GM20431 (cell line): ENCODE measurements at regions not wholly inside any gene's neighbourhood (a gene's known extent, or its start where the extent isn't known, plus 50 kb on each side); places are given as distances from the start of the nearest gene placed in this dataset.

ENCODE experiments used
- in situ Hi-C: fragments of 300-500 bp; cut with MseI, MboI; formaldehyde crosslinking; loops from one replicate; pipeline ENCODE4 v1.15.0; 2020; ENCODE audit warnings: low sequenced_read_pairs; ENCODE audit not compliant: unreplicated experiment

GRCh38 chr2:123051136-123051535, 974.0 kb upstream of the CNTNAP5 start:
- in situ Hi-C loops = no loop called here

DNA sequence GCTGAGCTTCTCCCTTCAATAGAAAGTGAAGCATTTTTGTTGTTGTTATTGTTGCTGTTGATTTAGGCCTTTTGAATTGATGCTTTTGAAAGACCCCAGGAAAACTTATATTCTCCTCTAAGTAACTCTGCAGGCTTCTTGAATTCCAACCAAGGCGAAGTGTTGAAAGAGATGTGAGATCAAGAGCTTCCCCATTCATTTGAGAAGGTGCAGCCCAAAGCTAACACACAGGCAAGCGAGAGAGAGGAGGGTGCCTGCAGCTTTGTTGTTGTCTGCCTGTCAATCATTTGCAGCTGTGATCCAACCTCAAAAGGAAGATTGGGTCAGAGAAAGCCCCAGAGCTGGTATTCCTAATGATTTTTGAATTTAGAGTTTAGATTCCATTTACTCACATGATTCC, 963.6 kb upstream of the CNTNAP5 start:
- in situ Hi-C loops = no loop called here

DNA sequence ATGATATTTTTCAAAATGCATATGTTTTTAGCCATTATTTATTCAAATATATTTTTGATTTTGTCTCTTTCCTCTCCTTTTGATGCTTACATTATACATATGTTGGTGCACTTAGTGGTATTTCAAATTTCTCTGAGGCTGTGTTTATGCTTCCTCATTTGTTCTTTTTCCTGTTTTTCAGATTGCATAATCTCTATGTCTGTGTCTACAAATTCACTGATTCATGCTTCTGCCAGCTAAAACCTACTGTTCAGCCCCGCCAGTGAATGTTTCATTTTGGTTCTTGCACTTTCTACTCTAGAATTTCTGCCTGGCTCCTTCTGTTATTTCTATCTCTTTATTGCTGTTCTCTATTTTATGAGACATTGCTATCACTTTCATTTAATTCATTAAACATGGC, 951.7 kb upstream of the CNTNAP5 start:
- in situ Hi-C loops = no loop called here

GRCh38 chr2:123073956-123074355, 951.1 kb upstream of the CNTNAP5 start:
- in situ Hi-C loops = no loop called here

- in situ Hi-C loops = no loop called here
Observed at GRCh38 chr2:123077101-123077500, 948.0 kb upstream of the CNTNAP5 start.

DNA sequence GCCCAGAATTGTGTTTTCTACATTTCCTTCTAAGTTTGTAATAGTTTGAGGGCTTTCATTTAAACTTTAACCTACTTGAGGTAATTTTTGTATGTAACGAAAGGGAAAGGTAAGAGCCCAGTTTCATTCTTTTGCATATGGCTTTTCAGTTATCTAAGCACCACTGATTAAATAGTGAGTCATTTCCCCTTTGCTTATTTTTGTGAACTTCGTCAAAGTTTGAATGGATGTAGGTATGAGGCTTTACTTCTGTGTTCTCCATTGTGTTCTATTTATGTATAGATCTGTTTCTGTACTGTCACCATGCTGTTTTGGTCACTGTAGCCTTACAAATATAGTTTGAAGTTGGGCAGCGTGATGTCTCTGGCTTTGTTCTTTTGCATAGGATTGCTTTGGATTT, 944.8 kb upstream of the CNTNAP5 start:
- in situ Hi-C loops = no loop called here

GRCh38 chr2:123085484-123085883, 939.6 kb upstream of the CNTNAP5 start:
- in situ Hi-C loops = no loop called here

- in situ Hi-C loops = no loop called here
Observed at GRCh38 chr2:123086613-123087385, 938.3 kb upstream of the CNTNAP5 start.

DNA sequence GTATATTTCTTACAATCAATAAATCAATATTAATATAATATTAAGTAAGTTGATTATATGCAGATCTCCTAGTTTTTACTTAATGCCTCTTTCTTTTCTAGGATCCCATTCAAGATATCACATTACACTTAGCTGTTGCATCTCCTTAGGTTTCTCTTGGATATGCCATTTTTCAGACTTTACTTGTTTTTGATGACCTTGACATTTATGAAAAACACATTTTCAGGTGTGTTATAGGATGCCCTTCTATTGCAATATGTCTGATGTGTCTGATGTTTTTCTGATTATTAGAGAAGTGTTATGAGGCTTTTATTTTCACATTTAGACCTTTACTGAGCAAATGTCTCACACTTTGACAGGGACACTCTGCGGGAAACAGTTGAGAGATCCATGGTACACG, 933.6 kb upstream of the CNTNAP5 start:
- in situ Hi-C loops = no loop called here

DNA sequence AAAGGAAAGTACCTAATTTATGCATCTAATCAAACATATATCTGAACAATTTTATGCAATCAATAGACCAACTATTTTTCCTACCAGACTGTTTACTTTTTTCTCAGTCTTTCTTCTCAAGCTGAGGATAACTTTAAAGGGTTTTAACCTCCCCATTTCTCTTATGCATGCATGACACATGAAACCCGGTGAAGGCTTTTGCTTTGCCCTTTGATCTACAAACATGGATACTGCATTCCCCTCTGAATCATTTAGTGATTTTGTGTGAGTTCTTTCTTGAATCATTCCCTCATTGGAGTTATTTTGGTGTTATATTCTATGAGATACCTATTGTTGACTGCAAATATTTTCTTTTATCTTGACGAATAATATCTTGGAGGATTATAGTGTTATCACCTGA, 931.9 kb upstream of the CNTNAP5 start:
- in situ Hi-C loops = no loop called here

DNA sequence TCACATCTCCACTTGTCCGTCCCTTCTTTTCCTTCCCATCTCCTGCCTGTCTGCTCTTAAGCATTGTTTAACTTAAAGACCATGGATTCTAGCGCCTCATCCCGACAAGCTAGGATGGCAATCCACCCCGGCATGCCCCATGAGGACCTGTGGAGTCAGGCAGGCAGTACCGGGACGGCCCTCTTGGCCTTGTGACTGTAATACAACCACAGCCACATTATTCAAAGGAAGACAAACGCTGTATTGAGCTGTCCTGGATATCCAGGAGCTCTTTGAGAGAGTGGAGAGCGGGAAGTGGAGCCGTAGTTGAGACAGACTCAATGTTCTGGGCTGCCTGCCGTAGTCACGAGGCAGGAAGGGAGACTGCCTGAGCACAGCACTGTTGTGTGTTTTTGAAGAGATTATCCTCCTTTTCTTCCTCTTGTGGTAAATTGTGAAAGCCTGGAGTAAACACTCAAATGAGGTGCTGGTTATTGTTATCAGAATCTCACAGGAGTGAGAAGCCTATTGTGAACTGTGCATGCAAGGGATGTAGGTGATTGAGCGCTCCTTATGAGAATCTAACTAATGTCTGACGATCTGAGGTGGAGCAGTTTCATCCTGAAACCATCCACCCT, 929.8 kb upstream of the CNTNAP5 start:
- in situ Hi-C loops = no loop called here

- in situ Hi-C loops = no loop called here
Observed at GRCh38 chr2:123098619-123099018, 926.5 kb upstream of the CNTNAP5 start.

GRCh38 chr2:123101434-123101833, 923.7 kb upstream of the CNTNAP5 start:
- in situ Hi-C loops = no loop called here

DNA sequence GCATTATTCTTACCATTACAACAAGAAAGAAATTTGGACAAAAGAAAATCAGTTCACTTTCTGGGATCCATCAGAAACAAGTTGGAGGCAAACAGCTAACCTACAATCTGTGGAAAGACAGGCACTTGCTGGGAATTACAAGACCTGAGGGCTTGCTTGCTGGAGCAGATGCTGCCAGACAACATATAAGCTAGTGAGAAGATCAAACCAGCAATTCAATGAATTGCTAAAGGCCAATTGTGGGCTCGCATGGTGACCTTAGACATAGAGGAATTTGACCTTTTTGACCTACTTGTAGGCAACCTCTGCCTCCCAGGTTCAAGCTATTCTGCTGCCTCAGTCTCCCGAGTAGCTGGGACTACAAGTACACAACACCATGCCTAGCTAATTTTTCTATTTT, 921.2 kb upstream of the CNTNAP5 start:
- in situ Hi-C loops = no loop called here

- in situ Hi-C loops = no loop called here
Observed at GRCh38 chr2:123116595-123116994, 908.5 kb upstream of the CNTNAP5 start.

- in situ Hi-C loops = no loop called here
Observed at GRCh38 chr2:123127236-123127635, 897.9 kb upstream of the CNTNAP5 start.

DNA sequence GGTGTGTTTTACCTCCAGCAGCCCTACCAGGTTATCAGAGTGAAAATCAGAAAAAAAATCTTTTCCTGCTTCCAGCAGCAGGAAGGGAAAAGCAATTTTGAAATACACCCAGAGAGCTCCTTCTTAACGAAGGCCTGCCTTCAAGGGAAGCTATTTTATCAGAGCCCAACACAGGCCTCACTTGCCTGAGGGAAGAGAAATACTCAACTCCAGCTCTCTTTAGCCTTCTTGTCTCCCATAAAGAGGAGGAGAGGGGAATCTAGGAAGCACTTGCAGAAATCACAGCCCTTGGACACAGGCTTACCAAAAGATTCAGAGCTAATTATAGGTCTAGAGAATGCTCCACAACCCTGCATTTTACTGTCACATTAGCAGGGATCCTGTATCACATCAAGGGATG, 896.1 kb upstream of the CNTNAP5 start:
- in situ Hi-C loops = no loop called here

- in situ Hi-C loops = no loop called here
Observed at GRCh38 chr2:123136419-123136818, 888.7 kb upstream of the CNTNAP5 start.

GRCh38 chr2:123144082-123144481, 881.0 kb upstream of the CNTNAP5 start:
- in situ Hi-C loops = no loop called here

DNA sequence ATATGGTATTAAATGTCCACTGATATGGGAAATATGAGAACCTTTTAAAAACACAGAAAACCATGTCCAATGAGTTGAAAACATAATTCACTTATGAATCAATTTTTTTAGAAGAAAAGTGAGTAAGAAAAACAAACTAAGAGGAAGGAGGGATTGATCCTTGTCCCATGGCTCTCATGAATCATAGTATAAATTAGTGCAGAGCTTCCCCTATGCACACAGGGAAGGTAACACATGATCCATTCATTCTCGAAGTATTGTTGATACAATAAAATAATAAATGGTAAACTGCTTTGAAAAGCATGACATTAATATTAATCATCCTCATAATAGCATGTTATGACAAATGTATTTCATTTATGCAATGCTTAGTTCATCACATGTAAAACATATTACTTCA, 872.0 kb upstream of the CNTNAP5 start:
- in situ Hi-C loops = no loop called here

DNA sequence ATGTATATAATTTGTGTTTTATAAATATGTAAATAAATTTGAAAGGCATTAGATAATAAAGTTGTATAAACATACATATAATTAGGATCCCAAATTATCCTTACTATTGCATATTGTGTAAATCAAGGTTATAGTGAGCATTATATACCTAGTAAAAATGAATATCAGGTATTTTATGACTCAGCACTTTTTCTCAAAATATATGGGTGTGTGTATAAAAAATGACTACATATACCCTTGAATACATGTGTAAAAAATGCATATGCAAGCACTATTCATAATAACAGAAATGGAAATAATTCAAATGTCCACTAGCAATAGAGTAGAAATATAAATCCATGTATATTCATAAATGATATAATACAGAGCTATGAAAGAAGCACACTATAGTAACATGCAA, 870.9 kb upstream of the CNTNAP5 start:
- in situ Hi-C loops = no loop called here

DNA sequence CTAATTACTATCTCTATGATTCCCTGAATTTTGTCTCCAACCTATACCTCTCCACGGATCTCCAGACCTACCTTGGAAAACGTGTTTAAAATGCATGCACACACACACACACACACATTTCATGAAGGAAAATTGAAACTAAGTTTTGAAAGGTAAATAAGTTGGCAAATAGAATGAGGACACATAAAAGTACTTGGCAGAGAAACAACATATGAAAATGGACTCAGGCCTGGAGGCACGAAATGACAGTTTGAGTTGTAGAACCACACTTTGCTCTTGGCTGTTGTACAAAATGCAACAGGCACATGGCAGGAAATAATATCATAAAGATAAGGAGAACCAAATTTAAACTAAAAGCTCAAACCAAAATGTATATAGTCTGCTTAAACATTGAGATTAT, 868.1 kb upstream of the CNTNAP5 start:
- in situ Hi-C loops = no loop called here
